Stimulated activated CD8-positive, alpha-beta memory T cell treated with anti-CD3 and anti-CD28 coated beads, Interleukin-2, amount 100 ng/mL, for 1 hour (primary cell): ENCODE measurements at regions not wholly inside any gene's neighbourhood (a gene's known extent, or its start where the extent isn't known, plus 50 kb on each side); places are given as distances from the start of the nearest gene placed in this dataset.

ENCODE experiments used
- DNase-seq, 2 donors: peaks; one replicate each; pipeline ENCODE4 v3.0.0-alpha.2; 2020; ENCODE audit warnings: low read depth in 2 of 2

DNA sequence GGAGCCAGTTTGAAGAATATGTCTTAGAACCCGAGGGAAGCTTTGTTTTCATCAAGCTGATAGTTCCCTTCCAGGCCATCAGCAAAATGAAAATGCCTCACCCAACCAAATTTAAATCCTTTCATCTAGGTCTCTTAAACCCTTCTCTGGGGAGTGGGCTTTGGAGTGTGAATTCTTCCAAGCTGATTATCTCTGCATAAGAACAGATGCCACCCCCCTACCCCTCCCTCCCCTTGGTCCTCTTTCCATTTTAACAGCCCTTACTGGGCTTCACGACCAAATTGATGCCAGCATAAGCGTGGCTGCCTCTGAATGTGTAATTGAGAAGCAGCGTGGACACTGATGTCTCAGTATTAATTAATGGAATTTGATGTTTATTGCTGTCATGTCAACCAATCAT lies 509.7 kb upstream of the CLINT1 start:
- DNase-seq = no peak

DNA sequence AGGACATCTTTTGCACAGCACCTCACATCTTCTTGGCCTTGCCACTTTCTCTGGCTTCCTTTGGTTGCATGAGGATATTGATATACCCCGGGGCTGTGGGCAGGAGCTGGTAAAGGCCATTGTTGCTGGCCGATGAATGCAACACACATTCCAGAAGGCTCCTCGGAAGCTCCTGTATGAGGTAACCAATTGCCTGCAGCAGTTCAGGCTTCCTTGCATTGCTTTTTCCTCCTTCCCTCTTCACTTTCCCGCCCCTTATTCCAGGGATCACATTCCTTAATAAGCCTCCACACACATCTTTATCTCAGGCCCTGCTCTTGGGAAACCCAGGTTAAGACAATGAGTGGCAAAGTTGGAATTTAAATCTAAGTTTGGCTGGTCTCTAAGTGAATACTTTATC lies 505.4 kb upstream of the CLINT1 start:
- DNase-seq = no peak

DNA sequence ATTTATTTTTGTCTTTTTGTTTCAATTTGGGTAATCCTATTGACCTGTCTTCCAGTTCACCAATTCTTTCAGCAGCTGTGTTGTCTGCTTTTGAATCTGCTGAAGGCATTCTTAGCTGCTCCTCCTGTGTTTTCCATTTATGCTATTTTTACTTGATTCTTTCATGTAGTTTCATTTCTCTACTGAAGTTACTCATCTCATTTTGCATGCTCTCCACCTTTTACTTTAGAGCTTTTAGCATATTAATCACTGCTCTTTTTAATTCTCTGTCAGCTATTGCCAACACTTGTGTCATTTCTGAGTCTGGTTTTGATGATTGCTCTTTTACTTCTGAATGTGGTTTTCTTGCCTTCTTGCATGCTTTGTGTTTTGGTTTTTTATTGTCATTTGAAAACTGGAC lies 496.0 kb upstream of the CLINT1 start:
- no peak for DNase-seq

DNA sequence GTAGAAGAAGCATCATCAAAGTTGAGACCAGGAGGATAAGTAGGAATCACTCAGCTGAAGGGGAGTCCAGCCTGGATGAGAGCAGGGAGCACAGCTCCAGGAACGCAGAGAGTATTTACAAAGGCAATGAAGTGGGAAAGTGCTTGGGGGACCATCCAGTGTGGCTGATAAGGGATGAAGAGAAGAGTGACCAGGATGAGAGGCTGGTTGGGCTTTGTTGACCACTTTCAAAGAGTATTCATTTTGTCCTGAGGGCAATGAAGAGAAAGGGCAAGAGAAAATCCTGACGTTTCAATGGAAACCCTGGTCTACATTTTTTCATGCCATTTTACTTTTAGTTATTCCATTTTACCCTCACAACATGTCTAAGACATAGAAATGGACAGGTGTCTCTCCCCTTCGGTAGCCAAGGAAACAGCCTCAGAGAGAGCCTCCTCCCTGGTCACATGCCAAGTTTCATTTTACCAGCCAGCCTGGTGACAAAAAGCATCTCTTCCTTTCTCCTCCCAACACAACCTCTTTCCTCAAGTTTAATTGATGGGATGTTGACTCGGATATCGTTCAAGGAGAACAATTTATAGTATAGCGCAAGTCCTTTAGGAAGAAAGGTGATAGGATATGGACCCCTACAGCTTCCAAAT lies 492.7 kb upstream of the CLINT1 start:
- DNase-seq = no peak

DNA sequence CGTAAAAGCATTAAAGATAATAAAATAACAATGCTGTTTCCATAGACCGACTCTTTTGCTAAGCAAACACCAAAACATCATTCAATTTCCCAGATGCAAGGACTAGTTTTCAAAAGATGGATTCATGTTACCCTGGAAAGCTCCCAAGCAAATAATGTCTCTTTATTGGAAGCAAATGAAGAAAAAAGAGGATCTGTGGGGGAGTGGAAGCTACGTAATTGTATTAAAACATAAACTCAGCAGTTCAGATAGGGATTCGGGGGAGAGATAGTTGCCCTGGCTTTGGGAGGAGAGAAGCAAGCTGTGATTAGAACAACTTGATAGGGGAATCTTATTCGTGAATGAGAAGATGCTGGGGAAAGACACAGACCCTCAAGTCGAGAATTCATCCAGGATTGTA lies 491.0 kb upstream of the CLINT1 start:
- no peak for DNase-seq

DNA sequence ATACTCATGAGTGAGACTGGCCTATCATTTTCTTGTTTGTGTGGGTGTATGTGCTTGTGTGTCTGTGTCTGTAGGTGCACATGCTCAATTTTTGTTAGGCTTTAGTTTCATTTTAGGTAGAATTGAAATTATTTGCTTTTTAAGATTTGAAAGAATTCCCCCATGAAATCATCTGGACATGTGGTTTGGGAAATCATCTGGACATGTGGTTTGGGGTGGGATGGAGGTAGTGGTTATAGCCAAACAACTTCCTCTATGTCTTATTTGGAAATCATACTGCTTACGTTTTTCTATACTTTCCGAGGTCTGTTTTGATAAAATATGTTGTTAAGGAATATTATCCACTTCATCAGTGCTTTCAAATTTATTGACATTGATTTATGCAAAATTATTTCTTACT lies 485.4 kb upstream of the CLINT1 start:
- no peak for DNase-seq

DNA sequence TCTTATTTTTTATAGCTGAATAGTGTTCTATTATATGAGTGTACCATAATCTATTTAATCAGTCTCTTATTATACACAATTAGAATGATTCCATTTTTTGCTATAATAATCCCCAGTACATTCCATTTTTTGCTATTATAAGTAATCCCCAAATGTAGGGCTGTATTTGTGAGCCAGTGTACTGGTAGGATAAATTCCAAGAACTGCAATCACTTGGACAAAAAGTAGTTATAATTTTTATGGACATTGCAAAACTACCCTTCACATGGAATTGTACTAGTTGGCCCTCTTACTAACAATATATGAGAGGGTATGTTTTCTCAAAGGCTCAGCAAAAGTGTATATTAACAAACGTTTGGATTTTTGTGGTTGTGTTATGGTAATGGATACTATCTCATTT lies 481.7 kb upstream of the CLINT1 start:
- DNase-seq = no peak

DNA sequence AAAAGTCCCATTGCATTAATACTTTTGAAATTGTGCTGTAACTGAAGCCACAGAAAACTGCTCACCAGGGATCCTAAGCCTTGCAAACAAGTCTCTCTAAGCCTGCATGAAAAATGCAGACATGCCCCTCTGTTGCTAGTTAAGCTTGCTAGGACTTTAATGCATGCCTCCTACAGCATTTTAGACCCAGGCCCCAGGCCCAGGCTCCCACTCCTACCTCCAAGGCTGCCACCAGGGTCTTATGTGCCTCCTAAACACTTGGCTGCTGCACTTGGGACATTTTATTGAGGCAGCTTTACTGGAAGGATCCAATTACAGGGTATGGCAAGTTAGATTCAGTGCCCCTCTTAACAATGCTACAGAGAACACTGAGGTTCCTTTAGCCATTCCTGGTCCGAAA lies 467.3 kb upstream of the CLINT1 start:
- DNase-seq = no peak

DNA sequence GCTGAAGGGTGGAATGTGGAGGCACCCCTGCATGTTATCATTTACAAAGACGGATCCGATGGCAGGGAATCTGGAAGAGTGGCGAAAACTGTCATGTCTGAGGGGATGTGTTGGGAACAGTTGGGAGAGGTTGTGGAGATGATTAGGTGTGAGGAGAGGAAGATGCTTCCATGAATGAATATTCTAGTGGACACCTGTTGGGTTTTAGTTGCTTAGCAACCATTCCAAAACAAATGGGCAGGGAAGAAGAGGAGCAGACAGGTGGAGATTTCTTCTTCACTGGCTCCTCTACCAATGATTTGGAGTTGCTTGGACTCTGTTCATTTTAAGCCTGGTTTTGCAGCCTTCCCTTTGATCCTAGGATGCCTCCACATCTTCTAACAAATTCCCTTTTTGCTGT lies 465.3 kb upstream of the CLINT1 start:
- no peak for DNase-seq

DNA sequence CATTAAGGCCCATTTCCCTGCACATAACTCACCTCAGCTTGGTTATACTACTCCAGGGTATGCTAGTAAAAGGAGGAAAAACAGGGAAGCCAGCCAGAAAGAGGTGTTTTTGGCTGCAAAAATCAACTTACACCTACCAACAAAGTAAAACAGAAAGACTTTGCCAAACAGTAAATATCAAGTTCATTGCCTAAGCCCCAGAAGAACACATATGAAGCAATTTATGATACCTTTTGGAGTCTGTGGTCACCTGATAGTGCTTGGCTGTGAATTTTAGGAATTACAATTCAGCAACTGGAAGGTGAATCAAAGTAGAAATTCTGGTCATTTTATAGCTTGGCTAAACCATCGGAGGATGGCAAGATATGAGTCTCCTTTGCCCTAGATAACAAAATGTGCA lies 463.7 kb upstream of the CLINT1 start:
- no peak for DNase-seq

DNA sequence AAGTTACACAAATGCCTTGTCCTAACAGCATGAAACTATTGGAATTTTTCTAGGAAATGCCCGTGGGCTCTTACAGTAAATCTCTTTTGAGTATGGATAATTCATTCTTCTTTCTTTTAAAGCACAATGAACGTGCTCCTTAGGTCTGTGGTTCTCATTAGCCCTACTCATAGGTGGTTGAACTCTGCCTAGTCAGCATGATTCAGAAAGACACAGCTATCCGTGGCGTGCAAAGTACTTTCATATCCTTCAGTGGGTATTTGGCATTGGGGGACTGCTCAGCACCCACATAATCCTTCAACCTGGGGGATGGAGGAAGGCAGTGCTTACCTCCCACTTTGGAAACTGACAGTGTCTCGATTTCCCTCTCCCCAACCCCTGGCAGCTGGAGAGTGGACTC lies 462.0 kb upstream of the CLINT1 start:
- DNase-seq = no peak

DNA sequence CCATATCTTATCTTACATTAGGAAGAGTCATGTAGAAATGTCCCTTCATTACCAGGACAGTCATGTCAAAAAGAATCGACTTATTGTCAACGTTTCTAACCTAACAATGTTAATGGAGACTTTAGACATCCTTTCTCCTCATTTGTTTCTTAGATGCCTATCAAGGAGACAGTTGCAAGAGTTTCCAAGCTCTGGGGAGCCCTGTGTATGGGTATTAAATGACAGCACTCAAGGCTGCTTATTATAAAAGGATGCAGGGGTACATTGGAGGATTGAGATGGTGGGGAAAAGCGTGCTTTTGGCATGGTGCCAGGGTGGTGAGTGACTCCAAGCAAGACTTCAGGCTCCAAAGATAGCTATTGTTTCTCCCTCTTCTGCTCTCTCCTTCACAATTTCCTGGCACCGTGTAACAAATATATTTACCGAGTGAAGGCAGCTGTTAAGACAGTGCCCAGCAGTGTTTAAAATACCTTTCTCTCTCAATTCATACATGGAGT lies 461.3 kb upstream of the CLINT1 start:
- no peak for DNase-seq

DNA sequence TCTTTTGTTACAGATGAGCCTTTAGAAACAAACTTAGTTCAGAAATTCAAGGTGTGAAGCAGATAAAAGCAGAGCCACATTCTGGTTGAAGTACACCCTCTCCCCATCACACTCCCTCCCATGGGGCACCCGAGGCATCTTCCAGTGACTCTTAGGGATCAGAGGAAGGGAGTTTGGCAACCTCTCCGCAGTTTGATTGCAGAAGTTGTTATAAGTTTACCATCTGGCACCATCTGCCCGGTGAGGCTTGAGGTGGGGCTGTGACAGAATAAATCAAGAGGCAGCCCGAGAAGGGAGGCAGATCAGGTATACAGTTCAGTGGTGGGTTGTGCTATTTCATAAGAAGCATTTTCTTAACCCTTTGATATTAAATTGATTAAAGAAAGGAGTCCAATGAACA lies 458.6 kb upstream of the CLINT1 start:
- DNase-seq = no peak

DNA sequence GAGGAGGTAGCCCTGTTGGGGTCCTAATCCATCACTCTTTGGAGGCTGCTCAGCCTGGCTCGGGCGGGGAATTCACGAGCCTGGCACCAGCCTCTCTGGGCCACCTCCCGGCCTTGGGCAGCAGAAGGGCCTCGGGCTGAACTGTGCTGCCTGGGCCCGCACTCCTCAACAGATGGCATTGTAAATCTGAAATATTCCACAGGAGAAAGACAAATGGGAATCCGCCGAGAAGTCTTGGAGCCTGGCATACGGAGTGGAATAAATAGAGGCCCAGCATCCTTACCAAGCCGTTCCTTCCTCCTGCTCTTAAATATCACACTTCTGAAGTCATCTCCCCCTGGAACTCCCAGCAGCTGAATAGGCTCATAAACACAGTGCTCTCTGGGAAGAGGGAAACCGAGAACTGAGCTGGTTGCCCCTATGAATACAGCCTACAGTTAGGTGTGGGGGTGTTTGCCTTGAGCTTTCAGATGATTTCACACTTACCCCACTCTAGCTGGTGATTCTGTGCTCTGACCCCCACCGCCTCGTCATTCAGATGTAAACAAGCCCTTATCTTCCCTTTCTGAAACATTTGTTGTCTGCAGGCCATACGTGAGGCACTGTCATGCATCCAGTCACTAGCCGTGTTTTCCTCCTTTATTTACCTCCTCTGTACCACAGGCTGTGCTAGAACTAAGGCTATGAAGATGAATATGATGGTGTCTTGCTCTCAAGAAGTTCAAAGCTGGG lies 455.0 kb upstream of the CLINT1 start:
- DNase-seq = no peak

DNA sequence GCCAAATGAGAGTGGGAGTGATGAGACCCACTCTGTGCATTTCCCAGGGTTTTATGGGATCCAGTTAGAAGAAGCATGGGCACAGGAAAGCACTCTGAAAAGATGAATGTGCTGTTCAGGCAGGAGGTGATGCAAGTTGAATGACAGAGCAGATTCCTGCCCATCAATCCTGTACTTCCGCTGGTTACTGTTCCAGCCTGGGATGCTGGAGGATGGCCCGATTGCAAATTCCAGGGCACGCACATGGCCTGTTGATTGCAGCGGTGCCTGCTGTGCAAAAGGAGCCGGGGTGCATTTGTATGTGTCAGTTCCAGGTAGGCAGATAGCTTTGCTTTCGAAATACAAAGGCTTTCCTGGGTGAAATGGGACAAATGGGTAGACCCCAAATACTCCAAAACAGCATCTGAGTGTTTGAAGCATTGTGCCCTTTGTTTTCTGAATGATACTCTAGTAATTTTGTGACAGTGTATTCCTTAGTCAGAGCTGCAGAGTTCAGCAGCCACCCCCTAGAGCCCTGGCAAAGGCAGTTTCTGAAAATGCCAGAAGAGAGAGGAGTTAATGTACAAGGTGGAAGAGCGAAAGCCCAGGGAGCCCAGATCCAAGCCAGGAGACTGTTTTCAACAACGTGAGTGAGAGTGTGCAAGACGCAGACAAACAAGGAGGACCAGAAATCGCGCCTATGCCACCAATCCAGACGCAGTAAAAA lies 454.2 kb upstream of the CLINT1 start:
- DNase-seq = no peak

DNA sequence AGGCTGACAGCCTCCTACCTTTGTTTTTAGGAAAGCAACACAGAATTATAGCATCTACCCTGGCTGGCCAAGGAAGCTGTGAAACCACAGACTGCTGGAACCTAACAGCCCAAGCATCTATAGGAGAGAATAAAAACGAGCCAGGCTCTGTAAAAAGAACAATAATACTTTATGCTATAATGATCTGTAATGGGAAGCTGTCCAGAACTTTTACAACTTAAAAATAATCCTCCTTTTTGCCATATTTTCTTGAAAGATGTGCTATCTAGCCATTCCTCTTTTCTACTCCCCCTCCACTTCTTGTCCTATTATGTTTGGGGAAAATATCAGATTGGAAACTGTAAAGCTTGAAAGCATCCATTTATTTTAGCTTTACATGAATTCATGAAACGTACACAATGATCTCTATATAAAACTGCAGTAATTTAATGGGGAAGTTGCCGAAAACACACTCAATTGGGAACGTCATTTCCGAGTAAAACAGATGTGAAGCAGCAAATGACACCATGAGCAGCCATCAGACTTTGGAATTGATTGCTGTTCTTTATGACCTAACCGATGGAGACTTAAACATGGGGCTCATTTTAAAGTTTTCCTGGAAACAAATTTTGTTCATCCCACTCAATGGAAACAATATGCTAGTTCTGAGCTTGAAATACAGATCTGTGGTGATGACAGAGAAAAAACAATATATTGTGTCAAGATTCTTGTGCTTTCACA lies 450.3 kb upstream of the CLINT1 start:
- no peak for DNase-seq

DNA sequence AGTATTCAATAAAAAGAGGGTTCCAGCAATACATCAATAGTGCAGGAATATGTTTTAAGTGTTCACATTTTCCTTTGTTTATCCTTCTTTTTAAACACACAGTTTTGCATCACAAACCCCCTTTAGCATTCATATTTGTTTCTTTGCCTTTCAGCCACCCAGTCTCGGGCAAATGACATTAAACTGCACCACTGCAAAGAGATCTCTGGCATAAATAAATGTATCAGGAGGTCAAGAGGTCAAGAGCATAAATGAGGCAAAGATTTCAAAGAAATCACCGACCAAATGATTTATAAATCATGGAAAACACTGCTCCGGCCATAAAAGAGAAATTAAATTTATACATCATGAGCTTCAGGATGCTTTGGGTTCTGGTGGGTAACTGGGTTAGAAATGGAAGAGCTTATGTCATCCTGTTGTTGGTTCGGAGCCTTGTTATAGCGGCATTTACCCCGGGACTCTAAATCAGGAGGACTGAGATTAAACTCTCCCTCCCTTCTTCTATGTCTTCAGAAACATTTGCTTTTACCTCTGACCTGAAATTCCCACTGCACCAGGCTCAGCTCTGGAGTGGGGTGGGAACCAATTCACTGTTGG lies 449.6 kb upstream of the CLINT1 start:
- DNase-seq = no peak

DNA sequence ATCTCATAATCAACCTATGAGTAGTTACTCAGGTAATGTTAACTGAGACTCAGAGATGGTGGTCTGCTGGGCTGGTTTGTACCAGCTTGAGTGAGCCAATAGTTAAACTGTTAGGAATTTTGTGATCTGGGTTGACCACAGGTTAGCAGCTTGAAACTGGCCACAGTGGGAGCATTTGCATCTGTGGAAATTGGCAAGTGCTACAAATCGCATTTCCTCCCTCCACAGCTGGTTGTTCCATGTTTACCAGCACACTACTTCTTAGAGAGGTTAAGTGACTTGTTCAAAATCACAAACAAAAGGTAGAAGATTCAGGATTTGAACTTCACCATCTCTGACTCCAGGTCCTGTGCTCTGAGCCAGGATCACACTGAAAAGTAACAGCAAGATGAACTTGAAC lies 446.9 kb upstream of the CLINT1 start:
- no peak for DNase-seq

DNA sequence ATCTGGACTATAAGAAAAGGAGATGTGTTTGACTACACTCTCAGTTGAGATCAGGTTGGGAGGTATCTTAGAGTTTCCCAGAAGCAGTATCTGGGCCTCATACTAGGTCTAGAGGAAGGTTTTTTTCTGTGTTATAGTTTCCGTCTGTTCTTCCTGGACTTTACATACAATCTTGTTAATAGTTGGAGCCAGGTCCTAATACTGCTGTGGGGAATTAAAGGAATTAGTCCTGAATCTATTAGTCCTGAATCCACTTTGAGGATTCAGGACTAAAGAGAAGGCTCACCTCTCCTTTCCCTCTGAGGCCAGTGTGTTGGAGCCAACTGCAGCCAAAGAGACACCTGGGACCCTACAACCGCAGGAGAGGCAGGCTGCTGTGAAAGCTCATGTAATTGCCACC lies 445.7 kb upstream of the CLINT1 start:
- DNase-seq = no peak

DNA sequence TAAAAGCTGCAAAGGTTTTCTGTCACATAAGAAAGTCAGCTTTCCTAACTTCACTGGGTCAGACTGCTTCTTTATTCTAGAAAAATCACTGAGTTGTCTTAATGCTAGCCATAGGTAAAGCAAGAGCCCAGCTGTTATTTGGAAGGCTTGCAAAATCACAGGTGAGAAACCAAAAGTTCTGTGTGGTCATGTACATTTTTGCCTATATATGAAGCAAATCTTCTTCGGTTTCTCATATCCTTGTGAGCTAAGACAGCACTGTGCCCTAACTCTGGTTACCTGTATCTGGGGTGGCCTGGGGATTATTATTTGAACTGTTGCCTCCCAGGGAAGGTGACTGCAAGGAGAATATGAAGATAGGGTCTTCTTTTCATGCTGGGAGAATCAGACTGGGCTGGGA lies 444.9 kb upstream of the CLINT1 start:
- no peak for DNase-seq

DNA sequence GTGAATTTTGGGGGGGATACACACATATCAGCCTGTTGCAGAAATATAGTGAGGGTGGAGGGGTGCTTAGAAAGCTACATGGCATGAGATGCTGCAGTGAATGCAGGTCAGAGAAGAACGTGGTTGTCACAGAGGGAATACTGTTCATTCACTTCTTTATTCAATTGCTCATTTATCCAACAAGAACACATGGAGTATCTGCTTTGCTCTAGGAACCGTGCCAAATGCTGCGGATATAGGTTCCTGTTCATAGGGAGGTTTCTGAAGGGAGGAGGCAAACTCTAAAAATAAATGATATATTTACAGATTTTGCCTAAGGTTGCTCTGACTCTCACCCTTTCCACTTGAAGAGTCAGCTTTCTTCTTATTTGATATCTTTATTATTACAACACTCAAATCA lies 444.3 kb upstream of the CLINT1 start:
- no peak for DNase-seq

DNA sequence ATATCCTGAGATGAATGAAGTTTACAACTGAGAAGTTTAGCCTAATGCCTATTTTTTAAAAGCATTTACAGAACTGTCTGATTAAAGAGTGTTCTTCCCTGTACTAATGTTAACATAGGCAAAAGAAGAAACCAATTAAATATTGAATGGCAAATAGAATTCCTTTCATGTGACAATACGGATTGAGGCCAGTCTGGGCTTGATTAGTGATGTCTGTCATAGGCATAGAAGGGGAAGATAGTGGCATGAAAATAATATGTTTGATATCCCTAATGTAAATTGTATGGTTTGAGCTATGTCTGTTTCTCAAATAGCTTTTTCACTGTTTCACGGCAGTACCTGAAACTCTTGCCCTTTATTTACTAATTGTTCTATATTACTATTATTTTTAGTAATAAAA lies 443.1 kb upstream of the CLINT1 start:
- no peak for DNase-seq
